Testis (tissue), 2 donors: ENCODE measurements at regions not wholly inside any gene's neighbourhood (a gene's known extent, or its start where the extent isn't known, plus 50 kb on each side); places are given as distances from the start of the nearest gene placed in this dataset.

ENCODE experiments used
- DNase-seq: peaks from one replicate; pipeline ENCODE4 v3.0.0-alpha.2; 2019
- H3K27ac ChIP-seq, 2 donors: fragments of 200-600 bp; sonication (generic); one replicate each; pipeline ENCODE4 v1.5.1; 2019
- H3K27me3 ChIP-seq: fragments of 200-600 bp; sonication (generic); one replicate; pipeline ENCODE4 v1.5.1; 2019
- H3K36me3 ChIP-seq: fragments of 200-600 bp; sonication (generic); one replicate; pipeline ENCODE4 v1.5.1; 2017; ENCODE audit warnings: low read depth; ENCODE audit errors: missing control alignments
- H3K4me1 ChIP-seq: fragments of 200-600 bp; sonication (generic); one replicate; pipeline ENCODE4 v1.5.1; 2019
- H3K4me3 ChIP-seq, 2 donors: fragments of 200-600 bp; sonication (generic); one replicate each; pipeline ENCODE4 v1.5.1; 2017 to 2019
- H3K9me3 ChIP-seq: fragments of 200-600 bp; sonication (generic); one replicate; pipeline ENCODE4 v1.5.1; 2017
- POLR2A ChIP-seq: fragments of 450-650 bp; IDR thresholded peaks from one replicate; pipeline ENCODE4 v1.6.1; 2017; ENCODE audit warnings: antibody characterized with exemption, mild to moderate bottlenecking, moderate library complexity
- WGBS, 2 donors: methylation state at CpG; one replicate each; pipeline ENCODE4 v1.1.5; 2018; 5-methylcytosine and 5-hydroxymethylcytosine counted together
- intact Hi-C: fragments of 100-400 bp; cut with DNase I; formaldehyde crosslinking; loops from one replicate; pipeline ENCODE4 v1.15.1; 2023; ENCODE audit warnings: low total_unique reads
- TF ChIP-seq, protein P1 (sequence below), 3 experiments: fragments of 450-650 bp in 2 of 3; fragments of 200-600 bp in 1 of 3; sonication (generic) in 1 of 3; IDR thresholded peaks; one replicate each; pipeline ENCODE4 v1.5.1; 2016 to 2019; ENCODE audit warnings: antibody characterized with exemption in 3 of 3, mild to moderate bottlenecking in 2 of 3, moderate library complexity in 1 of 3

DNA sequence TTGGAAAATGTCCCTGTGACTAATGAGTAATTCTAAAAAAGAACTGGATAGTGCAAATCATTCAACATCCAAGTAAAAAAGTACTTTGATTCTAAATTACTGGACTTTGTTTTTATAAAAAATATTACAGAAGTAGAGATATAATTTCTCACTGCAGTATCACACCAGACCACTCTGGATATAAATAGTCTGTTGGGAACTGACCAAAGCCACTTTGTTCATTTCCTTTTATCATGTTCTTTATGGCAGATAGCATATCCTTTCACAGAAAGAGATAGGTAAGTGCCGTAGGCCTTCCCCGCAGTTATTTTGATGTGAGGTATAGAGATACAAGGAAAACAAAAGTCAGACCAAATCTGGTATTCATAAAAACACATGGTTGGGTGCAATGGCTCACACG is 827.4 kb upstream of the GRAMD2B start:
- no peaks in the 10 kb centered on the region for H3K4me1 ChIP-seq
- no peaks in the 10 kb centered on the region for H3K9me3 ChIP-seq
- WGBS, 2 donors = 48 to 50% methylated on average over 3 of the region's 3 CpGs
- H3K36me3 ChIP-seq = no peaks in the 10 kb centered on the region
- no peaks in the 10 kb centered on the region for H3K27me3 ChIP-seq
- DNase-seq = no peak
- TF ChIP-seq POLR2A = no peak
- TF ChIP-seq, protein P1, sequence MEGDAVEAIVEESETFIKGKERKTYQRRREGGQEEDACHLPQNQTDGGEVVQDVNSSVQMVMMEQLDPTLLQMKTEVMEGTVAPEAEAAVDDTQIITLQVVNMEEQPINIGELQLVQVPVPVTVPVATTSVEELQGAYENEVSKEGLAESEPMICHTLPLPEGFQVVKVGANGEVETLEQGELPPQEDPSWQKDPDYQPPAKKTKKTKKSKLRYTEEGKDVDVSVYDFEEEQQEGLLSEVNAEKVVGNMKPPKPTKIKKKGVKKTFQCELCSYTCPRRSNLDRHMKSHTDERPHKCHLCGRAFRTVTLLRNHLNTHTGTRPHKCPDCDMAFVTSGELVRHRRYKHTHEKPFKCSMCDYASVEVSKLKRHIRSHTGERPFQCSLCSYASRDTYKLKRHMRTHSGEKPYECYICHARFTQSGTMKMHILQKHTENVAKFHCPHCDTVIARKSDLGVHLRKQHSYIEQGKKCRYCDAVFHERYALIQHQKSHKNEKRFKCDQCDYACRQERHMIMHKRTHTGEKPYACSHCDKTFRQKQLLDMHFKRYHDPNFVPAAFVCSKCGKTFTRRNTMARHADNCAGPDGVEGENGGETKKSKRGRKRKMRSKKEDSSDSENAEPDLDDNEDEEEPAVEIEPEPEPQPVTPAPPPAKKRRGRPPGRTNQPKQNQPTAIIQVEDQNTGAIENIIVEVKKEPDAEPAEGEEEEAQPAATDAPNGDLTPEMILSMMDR (IDR thresholded peaks at IDR 0.05) = no peak
- H3K4me3 ChIP-seq = no peak overlapping the region
- intact Hi-C loops = no loop called here
- H3K27ac ChIP-seq = no peak overlapping the region

- 78 to 85% methylated on average over 2 of the region's 2 CpGs for WGBS, 2 donors
- Histone ChIP-seq H3K4me1 (no peaks in the 10 kb centered on the region), H3K27ac (no peak overlapping the region), H3K36me3 (no peaks in the 10 kb centered on the region), H3K9me3 (no peaks in the 10 kb centered on the region), H3K4me3 (no peak overlapping the region), H3K27me3 (no peaks in the 10 kb centered on the region)
- TF ChIP-seq, protein P1 (IDR thresholded peaks at IDR 0.05) = no peak
- TF ChIP-seq POLR2A = no peak
- intact Hi-C loops = no loop called here
- no peak for DNase-seq
Observed at GRCh38 chr5:125597338-125597737, 825.9 kb upstream of the GRAMD2B start.

- TF ChIP-seq POLR2A = no peak
- TF ChIP-seq, protein P1 (IDR thresholded peaks at IDR 0.05) = no peak
Observed at GRCh38 chr5:125600559-125600958, 822.6 kb upstream of the GRAMD2B start.

GRCh38 chr5:125602184-125602583 is 821.0 kb upstream of the GRAMD2B start:
- TF ChIP-seq, protein P1 (IDR thresholded peaks at IDR 0.05) = no peak
- no peak for TF ChIP-seq POLR2A
- intact Hi-C loops = no loop called here
- H3K4me1 ChIP-seq = no peaks in the 10 kb centered on the region
- no peaks in the 10 kb centered on the region for H3K27me3 ChIP-seq
- no peaks in the 10 kb centered on the region for H3K36me3 ChIP-seq
- WGBS, 2 donors = 91 to 93% methylated on average over 4 of the region's 4 CpGs
- no peak for DNase-seq
- H3K9me3 ChIP-seq = no peaks in the 10 kb centered on the region
- no peak overlapping the region for H3K27ac ChIP-seq
- H3K4me3 ChIP-seq = no peak overlapping the region

More at GRCh38 chr5:125600559-125600958, 822.6 kb upstream of the GRAMD2B start:
- Histone ChIP-seq H3K36me3 (no peaks in the 10 kb centered on the region), H3K9me3 (no peaks in the 10 kb centered on the region), H3K27ac (no peak overlapping the region), H3K4me1 (no peaks in the 10 kb centered on the region), H3K27me3 (no peaks in the 10 kb centered on the region), H3K4me3 (no peak overlapping the region)
- DNase-seq = no peak
- WGBS, 2 donors = 93 to 94% methylated on average over 1 of the region's 1 CpG
- intact Hi-C loops = no loop called here

GRCh38 chr5:125603321-125603720 is 819.9 kb upstream of the GRAMD2B start:
- no peaks in the 10 kb centered on the region for H3K36me3 ChIP-seq
- intact Hi-C loops = no loop called here
- no peak for DNase-seq
- no peak overlapping the region for H3K4me3 ChIP-seq
- TF ChIP-seq POLR2A = no peak
- TF ChIP-seq, protein P1 (IDR thresholded peaks at IDR 0.05) = no peak
- no peaks in the 10 kb centered on the region for H3K27me3 ChIP-seq
- H3K27ac ChIP-seq = no peak overlapping the region
- H3K9me3 ChIP-seq = no peaks in the 10 kb centered on the region
- 76 to 87% methylated on average over 3 of the region's 3 CpGs for WGBS, 2 donors
- H3K4me1 ChIP-seq = no peaks in the 10 kb centered on the region
